ENCODE measurements at regions not wholly inside any gene's neighbourhood (a gene's known extent, or its start where the extent isn't known, plus 50 kb on each side); places are given as distances from the start of the nearest gene placed in this dataset.

DNA sequence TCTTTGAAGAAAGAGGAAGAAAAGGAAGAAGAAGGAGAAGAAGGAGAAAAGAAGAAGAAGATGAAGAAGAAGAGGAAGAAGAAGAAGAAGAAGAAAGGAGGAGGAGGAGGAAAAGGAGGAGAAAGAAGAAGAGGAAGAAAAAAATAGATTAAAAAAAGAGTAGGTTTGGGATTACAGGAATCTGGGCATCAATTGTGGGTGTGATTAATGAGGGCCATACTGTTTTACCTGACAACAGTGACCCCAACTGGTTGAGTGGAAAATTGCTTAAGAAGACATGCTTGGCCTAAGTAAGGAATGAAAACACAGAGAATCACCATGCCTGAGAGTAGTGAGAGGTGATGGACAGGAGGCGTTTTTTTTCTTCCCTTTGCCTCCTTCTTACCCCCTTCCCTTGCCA is 114.6 kb downstream of the FAM170A start:
- no TSS peak for BruUV-seq (replicated peaks)
- POLR2A ChIA-PET: no interaction called here

DNA sequence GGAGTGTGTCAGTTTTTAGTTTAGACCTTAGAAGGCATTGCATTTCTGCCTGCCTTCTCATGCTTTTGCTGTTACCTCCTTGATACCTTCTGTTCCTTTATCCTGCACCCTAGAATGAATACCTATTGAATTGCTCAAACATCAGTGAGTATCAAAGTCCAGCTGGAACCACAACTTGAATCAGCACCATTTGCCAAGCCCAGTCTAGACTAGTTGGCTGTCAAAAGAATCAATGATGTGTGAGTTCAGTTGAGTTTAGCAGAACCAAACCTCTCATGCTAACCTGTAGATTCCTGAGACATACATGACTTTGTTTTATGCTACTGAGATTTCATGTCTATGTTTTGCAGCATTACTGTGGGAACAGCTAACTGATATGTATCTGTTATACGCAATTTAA is 116.6 kb downstream of the FAM170A start:
- DNase-seq (ENCODE audit: unreplicated experiment): no peak
- POLR2A ChIA-PET: interaction anchor here (0.9 kb wide), 1 partner anchor 8 kb away, joined by 3 read pairs; no protein-coding TSS in a partner anchor
- no peak overlapping the region for H3K4me3 Mint-ChIP-seq (ENCODE audit: unreplicated experiment)
- H3K27me3 Mint-ChIP-seq (ENCODE audit: insufficient read depth, unreplicated experiment): no peaks in the 10 kb centered on the region
- no peaks in the 10 kb centered on the region for H3K4me1 Mint-ChIP-seq (ENCODE audit: insufficient read depth, unreplicated experiment)
- H3K36me3 Mint-ChIP-seq (ENCODE audit: insufficient read depth, unreplicated experiment): no peaks in the 10 kb centered on the region
- TF ChIP-seq, protein P1, sequence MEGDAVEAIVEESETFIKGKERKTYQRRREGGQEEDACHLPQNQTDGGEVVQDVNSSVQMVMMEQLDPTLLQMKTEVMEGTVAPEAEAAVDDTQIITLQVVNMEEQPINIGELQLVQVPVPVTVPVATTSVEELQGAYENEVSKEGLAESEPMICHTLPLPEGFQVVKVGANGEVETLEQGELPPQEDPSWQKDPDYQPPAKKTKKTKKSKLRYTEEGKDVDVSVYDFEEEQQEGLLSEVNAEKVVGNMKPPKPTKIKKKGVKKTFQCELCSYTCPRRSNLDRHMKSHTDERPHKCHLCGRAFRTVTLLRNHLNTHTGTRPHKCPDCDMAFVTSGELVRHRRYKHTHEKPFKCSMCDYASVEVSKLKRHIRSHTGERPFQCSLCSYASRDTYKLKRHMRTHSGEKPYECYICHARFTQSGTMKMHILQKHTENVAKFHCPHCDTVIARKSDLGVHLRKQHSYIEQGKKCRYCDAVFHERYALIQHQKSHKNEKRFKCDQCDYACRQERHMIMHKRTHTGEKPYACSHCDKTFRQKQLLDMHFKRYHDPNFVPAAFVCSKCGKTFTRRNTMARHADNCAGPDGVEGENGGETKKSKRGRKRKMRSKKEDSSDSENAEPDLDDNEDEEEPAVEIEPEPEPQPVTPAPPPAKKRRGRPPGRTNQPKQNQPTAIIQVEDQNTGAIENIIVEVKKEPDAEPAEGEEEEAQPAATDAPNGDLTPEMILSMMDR (IDR thresholded peaks at IDR 0.05; ENCODE audit: unreplicated experiment): no peak
- CTCF ChIA-PET: interaction anchor here (0.6 to 2.3 kb wide), 3 partner anchors 10 to 547 kb away, joined by 3 to 10 read pairs (median 4); no protein-coding TSS in a partner anchor
- no peak overlapping the region for H3K27ac Mint-ChIP-seq (ENCODE audit: low read depth, unreplicated experiment)
- no peaks in the 10 kb centered on the region for H3K9me3 Mint-ChIP-seq (ENCODE audit: unreplicated experiment)
- intact Hi-C loops (cut with micrococcal nuclease): loop anchor here (10.0 kb wide), 1 partner anchor 719 kb away; the partner anchor contains the start of gene PRR16
- no TSS peak for BruUV-seq (replicated peaks)

More for the DNA sequence above, 114.6 kb downstream of the FAM170A start:
- CTCF ChIA-PET: no interaction called here
- H3K9me3 Mint-ChIP-seq (ENCODE audit: unreplicated experiment): no peaks in the 10 kb centered on the region
- H3K36me3 Mint-ChIP-seq (ENCODE audit: insufficient read depth, unreplicated experiment): no peaks in the 10 kb centered on the region
- H3K27ac Mint-ChIP-seq (ENCODE audit: low read depth, unreplicated experiment): no peak overlapping the region
- no peaks in the 10 kb centered on the region for H3K4me1 Mint-ChIP-seq (ENCODE audit: insufficient read depth, unreplicated experiment)
- intact Hi-C loops (cut with micrococcal nuclease): loop anchor here (1.0 to 10.0 kb wide), 5 partner anchors 273 to 756 kb away; partner anchors contain the start of genes DTWD2 and PRR16
- TF ChIP-seq, protein P1 (IDR thresholded peaks at IDR 0.05; ENCODE audit: unreplicated experiment): peak; percentile 58
- H3K4me3 Mint-ChIP-seq (ENCODE audit: unreplicated experiment): no peak overlapping the region
- H3K27me3 Mint-ChIP-seq (ENCODE audit: insufficient read depth, unreplicated experiment): no peaks in the 10 kb centered on the region
- peak; percentile 89 for DNase-seq (ENCODE audit: unreplicated experiment)

DNA sequence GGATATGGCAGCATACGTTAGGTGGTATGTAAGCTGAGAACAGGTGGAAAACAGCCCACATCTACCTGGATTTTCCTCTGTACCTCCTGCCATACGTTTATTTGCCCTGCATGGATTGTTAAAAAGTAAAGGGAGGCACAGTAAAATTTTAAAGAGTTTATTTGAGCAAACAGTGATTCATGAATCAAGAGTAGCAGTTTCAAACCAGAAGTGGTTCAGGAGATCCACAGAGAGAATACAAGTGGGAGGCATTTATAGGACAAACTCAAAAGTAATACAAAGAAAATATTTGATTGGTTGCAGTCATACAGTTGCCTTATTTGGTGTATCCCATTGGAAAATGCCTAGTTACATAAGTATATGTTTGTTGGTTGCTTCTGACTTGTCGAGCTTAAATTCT is 117.6 kb downstream of the FAM170A start:
- intact Hi-C loops (cut with micrococcal nuclease): loop anchor here (10.0 kb wide), 1 partner anchor 718 kb away; the partner anchor contains the start of gene PRR16

More for the DNA sequence above, 117.6 kb downstream of the FAM170A start:
- TF ChIP-seq, protein P1 (IDR thresholded peaks at IDR 0.05; ENCODE audit: unreplicated experiment): no peak
- BruUV-seq (replicated peaks): no TSS peak
- ChIA-PET POLR2A (interaction anchor here (0.9 kb wide), 1 partner anchor 295 kb away, joined by 4 read pairs; the partner anchor contains the start of gene HSD17B4), CTCF (interaction anchor here (0.6 to 2.3 kb wide), 10 partner anchors 9 to 725 kb away, joined by 3 to 10 read pairs (median 3); no protein-coding TSS in a partner anchor)
- no peaks in the 10 kb centered on the region for H3K36me3 Mint-ChIP-seq (ENCODE audit: insufficient read depth, unreplicated experiment)
- no peak for DNase-seq (ENCODE audit: unreplicated experiment)
- no peak overlapping the region for H3K4me3 Mint-ChIP-seq (ENCODE audit: unreplicated experiment)
- H3K9me3 Mint-ChIP-seq (ENCODE audit: unreplicated experiment): no peaks in the 10 kb centered on the region
- no peaks in the 10 kb centered on the region for H3K27me3 Mint-ChIP-seq (ENCODE audit: insufficient read depth, unreplicated experiment)
- no peak overlapping the region for H3K27ac Mint-ChIP-seq (ENCODE audit: low read depth, unreplicated experiment)
- no peaks in the 10 kb centered on the region for H3K4me1 Mint-ChIP-seq (ENCODE audit: insufficient read depth, unreplicated experiment)
